ENCODE measurements at regions not wholly inside any gene's neighbourhood (a gene's known extent, or its start where the extent isn't known, plus 50 kb on each side); places are given as distances from the start of the nearest gene placed in this dataset.

DNA sequence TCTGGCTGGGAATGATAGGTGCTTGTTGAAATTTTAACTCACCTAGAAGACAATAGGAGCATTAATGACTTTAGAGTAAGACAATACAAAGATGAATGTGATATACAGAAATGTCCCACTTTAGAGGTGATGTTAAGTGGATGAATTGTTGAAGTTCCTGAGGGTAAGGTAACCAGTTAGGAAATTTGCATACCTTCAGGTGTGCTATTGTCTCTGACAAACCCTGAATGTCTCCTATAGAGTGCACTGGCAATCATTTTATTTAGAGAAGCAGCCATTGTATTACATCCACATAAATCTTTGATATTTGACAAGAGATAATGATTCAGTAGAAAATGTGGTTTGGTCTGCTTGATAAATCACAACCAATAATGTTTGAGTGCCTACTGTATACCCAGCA is 228.5 kb downstream of the RNF144A start:
- TF ChIP-seq, protein P1, sequence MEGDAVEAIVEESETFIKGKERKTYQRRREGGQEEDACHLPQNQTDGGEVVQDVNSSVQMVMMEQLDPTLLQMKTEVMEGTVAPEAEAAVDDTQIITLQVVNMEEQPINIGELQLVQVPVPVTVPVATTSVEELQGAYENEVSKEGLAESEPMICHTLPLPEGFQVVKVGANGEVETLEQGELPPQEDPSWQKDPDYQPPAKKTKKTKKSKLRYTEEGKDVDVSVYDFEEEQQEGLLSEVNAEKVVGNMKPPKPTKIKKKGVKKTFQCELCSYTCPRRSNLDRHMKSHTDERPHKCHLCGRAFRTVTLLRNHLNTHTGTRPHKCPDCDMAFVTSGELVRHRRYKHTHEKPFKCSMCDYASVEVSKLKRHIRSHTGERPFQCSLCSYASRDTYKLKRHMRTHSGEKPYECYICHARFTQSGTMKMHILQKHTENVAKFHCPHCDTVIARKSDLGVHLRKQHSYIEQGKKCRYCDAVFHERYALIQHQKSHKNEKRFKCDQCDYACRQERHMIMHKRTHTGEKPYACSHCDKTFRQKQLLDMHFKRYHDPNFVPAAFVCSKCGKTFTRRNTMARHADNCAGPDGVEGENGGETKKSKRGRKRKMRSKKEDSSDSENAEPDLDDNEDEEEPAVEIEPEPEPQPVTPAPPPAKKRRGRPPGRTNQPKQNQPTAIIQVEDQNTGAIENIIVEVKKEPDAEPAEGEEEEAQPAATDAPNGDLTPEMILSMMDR (IDR thresholded peaks at IDR 0.05) = no peak
- H3K36me3 ChIP-seq = no peaks in the 10 kb centered on the region
- H3K27me3 ChIP-seq = no peaks in the 10 kb centered on the region
- no peaks in the 10 kb centered on the region for H3K4me1 ChIP-seq (ENCODE audit: control insufficient read depth in 1 of 2, insufficient read depth in 1 of 2, low read depth in 1 of 2, low read length in 1 of 2)
- H3K9me3 ChIP-seq = no peaks in the 10 kb centered on the region
- H3K4me3 ChIP-seq (ENCODE audit: low read depth in 1 of 2, low read length in 1 of 2) = no peak overlapping the region
- no peak overlapping the region for H3K27ac ChIP-seq

DNA sequence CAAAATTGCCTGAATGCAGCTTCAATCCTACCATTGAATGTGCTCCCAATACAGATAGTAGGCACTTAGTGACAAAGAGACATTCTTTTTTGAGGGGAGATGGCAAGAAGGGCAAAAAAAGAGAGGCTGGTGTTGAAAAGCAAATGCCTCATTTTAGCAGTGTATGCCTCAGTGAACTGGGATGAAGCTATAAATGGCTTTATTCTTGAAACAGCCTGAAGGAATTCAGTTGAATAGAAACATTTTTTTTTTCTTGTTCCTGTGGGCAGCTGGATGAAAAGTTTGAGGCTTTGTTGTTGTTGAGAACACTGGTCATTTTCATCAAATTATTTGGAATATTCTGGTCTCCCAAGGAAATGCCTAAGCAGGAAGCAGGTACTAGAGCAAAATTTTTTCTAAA is 228.9 kb downstream of the RNF144A start:
- TF ChIP-seq, protein P1 (IDR thresholded peaks at IDR 0.05) = no peak
- Histone ChIP-seq H3K27ac (no peak overlapping the region), H3K36me3 (no peaks in the 10 kb centered on the region)

DNA sequence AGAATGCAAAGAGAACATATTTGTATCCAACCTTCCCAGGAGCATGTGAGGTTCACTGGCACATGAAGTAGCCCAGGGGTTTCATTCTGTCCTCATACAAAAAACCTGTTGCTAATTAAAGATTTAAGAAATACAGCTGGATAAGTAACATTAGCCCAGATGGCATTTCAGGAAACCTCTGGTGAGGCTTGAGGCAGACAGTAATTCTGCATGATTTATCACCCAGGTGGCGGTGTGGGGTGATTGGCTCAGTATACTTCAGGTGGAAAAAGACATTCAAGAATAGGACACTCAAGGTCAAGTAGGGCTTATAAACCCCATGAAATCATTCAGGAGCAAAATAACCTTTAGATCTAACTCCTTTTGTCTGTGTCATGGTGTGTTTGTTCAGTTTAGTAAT is 237.4 kb downstream of the RNF144A start:
- Histone ChIP-seq H3K27ac (no peak overlapping the region), H3K4me1 (ENCODE audit: control insufficient read depth in 1 of 2, insufficient read depth in 1 of 2, low read depth in 1 of 2, low read length in 1 of 2) (no peaks in the 10 kb centered on the region), H3K9me3 (no peaks in the 10 kb centered on the region), H3K36me3 (no peaks in the 10 kb centered on the region), H3K4me3 (ENCODE audit: low read depth in 1 of 2, low read length in 1 of 2) (no peak overlapping the region), H3K27me3 (no peaks in the 10 kb centered on the region)
- TF ChIP-seq, protein P1 (IDR thresholded peaks at IDR 0.05) = no peak

More for the DNA sequence above, 228.9 kb downstream of the RNF144A start:
- H3K4me3 ChIP-seq (ENCODE audit: low read depth in 1 of 2, low read length in 1 of 2) = no peak overlapping the region
- no peaks in the 10 kb centered on the region for H3K4me1 ChIP-seq (ENCODE audit: control insufficient read depth in 1 of 2, insufficient read depth in 1 of 2, low read depth in 1 of 2, low read length in 1 of 2)
- no peaks in the 10 kb centered on the region for H3K27me3 ChIP-seq
- no peaks in the 10 kb centered on the region for H3K9me3 ChIP-seq

DNA sequence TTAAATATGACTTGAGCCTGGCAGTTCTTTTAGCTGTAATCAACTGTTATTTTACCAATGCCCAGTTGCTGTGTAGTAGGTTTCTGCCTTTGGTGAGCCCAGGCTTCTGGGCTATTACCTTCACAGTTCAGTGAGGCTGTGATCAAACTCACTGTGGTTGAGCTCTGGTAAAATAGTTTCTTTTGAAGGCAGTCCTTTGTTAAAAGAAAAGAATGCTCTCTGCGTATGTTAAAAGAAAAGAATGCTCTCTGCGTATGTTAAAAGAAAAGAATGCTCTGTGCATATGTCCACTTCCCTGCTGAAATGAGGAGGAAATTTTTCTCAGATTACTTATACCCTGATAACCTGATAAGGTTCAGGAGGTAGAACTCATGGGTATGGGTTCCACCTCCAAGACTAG is 244.3 kb downstream of the RNF144A start:
- no peak overlapping the region for H3K27ac ChIP-seq
- no peaks in the 10 kb centered on the region for H3K9me3 ChIP-seq
- no peaks in the 10 kb centered on the region for H3K36me3 ChIP-seq
- H3K4me3 ChIP-seq (ENCODE audit: low read depth in 1 of 2, low read length in 1 of 2) = no peak overlapping the region
- H3K27me3 ChIP-seq = no peaks in the 10 kb centered on the region
- no peaks in the 10 kb centered on the region for H3K4me1 ChIP-seq (ENCODE audit: control insufficient read depth in 1 of 2, insufficient read depth in 1 of 2, low read depth in 1 of 2, low read length in 1 of 2)
- TF ChIP-seq, protein P1 (IDR thresholded peaks at IDR 0.05) = no peak

DNA sequence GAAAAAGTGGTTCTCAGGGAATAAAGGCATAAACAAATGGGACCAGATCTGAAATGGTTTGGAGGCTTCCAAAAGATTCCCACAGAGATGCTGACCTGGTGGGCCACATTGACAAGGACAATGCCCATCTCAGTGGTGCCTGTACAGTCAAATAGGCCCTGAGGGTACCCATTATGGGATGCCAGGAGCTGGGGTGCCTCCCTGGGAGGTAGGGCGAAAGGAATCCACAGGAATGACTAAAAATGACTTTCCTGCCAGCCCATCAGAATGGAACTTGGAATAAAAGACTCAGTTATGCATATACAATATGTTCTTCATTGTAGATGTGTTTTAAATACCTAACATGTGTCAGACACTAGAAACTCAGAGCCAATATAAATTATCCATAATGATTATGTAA is 248.5 kb downstream of the RNF144A start:
- TF ChIP-seq, protein P1 (IDR thresholded peaks at IDR 0.05) = no peak
- H3K27me3 ChIP-seq = no peaks in the 10 kb centered on the region
- H3K4me3 ChIP-seq (ENCODE audit: low read depth in 1 of 2, low read length in 1 of 2) = no peak overlapping the region
- H3K4me1 ChIP-seq (ENCODE audit: control insufficient read depth in 1 of 2, insufficient read depth in 1 of 2, low read depth in 1 of 2, low read length in 1 of 2) = no peaks in the 10 kb centered on the region
- H3K9me3 ChIP-seq = no peaks in the 10 kb centered on the region
- H3K27ac ChIP-seq = no peak overlapping the region
- H3K36me3 ChIP-seq = no peaks in the 10 kb centered on the region
